ENCODE measurements at regions not wholly inside any gene's neighbourhood (a gene's known extent, or its start where the extent isn't known, plus 50 kb on each side); places are given as distances from the start of the nearest gene placed in this dataset.

DNA sequence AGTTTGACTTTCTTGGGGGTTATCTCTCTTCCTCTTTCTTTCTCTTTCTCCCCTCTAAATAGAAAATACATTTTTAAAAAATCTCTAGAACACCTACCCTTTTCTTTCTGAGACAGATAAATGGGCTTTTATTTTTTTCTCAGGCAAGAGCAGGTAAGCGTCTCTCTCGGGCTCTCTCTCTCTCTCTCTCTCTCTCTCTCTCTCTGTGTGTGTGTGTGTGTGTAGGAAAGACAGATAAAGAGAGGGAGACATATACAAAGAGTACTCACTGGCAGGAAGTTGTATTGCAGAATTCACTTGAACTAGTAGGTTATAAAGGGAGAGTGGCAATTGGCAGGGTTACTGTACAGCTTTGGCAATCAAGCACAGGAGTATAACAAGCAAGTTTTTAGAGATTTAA, 118.1 kb upstream of the LSAMP start:
- no peaks in the 10 kb centered on the region for H3F3A ChIP-seq (ENCODE audit: low read depth)
- H3K9me2 ChIP-seq (replicated peaks; ENCODE audit: low read depth, low read length): no peaks in the 10 kb centered on the region
- H3K27me3 ChIP-seq (ENCODE audit: insufficient read depth, low read length, poor library complexity, severe bottlenecking): no peaks in the 10 kb centered on the region
- H2AFZ ChIP-seq (ENCODE audit: low read length): no peak overlapping the region
- no peaks in the 10 kb centered on the region for H3K36me3 ChIP-seq (ENCODE audit: insufficient read depth, low read length)
- no peaks in the 10 kb centered on the region for H4K20me1 ChIP-seq (ENCODE audit: insufficient read depth, low read length, poor library complexity, severe bottlenecking)
- TF ChIP-seq EZH2phosphoT487 (IDR thresholded peaks at IDR 0.05; ENCODE audit: borderline replicate concordance): no peak
- TF ChIP-seq, protein P1, sequence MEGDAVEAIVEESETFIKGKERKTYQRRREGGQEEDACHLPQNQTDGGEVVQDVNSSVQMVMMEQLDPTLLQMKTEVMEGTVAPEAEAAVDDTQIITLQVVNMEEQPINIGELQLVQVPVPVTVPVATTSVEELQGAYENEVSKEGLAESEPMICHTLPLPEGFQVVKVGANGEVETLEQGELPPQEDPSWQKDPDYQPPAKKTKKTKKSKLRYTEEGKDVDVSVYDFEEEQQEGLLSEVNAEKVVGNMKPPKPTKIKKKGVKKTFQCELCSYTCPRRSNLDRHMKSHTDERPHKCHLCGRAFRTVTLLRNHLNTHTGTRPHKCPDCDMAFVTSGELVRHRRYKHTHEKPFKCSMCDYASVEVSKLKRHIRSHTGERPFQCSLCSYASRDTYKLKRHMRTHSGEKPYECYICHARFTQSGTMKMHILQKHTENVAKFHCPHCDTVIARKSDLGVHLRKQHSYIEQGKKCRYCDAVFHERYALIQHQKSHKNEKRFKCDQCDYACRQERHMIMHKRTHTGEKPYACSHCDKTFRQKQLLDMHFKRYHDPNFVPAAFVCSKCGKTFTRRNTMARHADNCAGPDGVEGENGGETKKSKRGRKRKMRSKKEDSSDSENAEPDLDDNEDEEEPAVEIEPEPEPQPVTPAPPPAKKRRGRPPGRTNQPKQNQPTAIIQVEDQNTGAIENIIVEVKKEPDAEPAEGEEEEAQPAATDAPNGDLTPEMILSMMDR (conservative IDR thresholded peaks at IDR 0.05; ENCODE audit: low read length): no peak
- no peaks in the 10 kb centered on the region for H3K9me3 ChIP-seq (ENCODE audit: insufficient read depth, low read depth, low read length)
- no peaks in the 10 kb centered on the region for H3K4me1 ChIP-seq (ENCODE audit: insufficient read depth, low read length, poor library complexity, severe bottlenecking)
- no peak overlapping the region for H3K4me2 ChIP-seq (ENCODE audit: low read depth, low read length, poor library complexity, severe bottlenecking)
- H3K79me2 ChIP-seq (ENCODE audit: insufficient read depth, low read length): no peaks in the 10 kb centered on the region
- H3K4me3 ChIP-seq (ENCODE audit: low read length, poor library complexity, severe bottlenecking): no peak overlapping the region
- H3K9ac ChIP-seq (ENCODE audit: low read depth, low read length, poor library complexity, severe bottlenecking): no peak overlapping the region

DNA sequence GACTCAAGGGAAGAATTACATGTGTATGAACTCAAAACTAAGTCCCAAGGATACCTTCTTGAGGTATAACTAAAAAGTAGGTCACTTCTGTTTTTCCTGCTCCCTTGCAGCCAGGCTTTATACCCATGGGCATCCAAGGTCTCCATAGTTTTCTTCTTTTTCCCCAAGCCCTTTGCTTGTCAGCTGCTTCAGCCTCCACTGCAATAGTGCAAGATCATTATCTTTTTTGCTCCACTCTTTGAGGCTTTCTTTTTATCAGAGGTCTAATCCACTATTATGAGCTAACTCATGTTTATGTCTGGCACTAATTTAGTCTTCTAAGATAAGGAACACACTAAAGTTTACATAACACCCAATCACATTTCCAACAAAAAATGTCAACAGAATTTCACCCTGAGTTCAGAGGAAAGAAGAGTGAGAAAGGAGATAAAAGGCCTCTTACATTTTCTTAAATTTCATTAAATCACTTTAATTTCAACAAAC, 121.2 kb upstream of the LSAMP start:
- no peaks in the 10 kb centered on the region for H3F3A ChIP-seq (ENCODE audit: low read depth)
- no peak overlapping the region for H2AFZ ChIP-seq (ENCODE audit: low read length)
- H4K20me1 ChIP-seq (ENCODE audit: insufficient read depth, low read length, poor library complexity, severe bottlenecking): no peaks in the 10 kb centered on the region
- no peak for TF ChIP-seq EZH2phosphoT487 (IDR thresholded peaks at IDR 0.05; ENCODE audit: borderline replicate concordance)
- TF ChIP-seq, protein P1 (conservative IDR thresholded peaks at IDR 0.05; ENCODE audit: low read length): no peak
- H3K27me3 ChIP-seq (ENCODE audit: insufficient read depth, low read length, poor library complexity, severe bottlenecking): no peaks in the 10 kb centered on the region
- no peaks in the 10 kb centered on the region for H3K4me1 ChIP-seq (ENCODE audit: insufficient read depth, low read length, poor library complexity, severe bottlenecking)
- H3K9me2 ChIP-seq (replicated peaks; ENCODE audit: low read depth, low read length): no peaks in the 10 kb centered on the region
- no peak overlapping the region for H3K4me2 ChIP-seq (ENCODE audit: low read depth, low read length, poor library complexity, severe bottlenecking)
- H3K4me3 ChIP-seq (ENCODE audit: low read length, poor library complexity, severe bottlenecking): no peak overlapping the region
- no peaks in the 10 kb centered on the region for H3K36me3 ChIP-seq (ENCODE audit: insufficient read depth, low read length)
- H3K9me3 ChIP-seq (ENCODE audit: insufficient read depth, low read depth, low read length): no peaks in the 10 kb centered on the region
- H3K9ac ChIP-seq (ENCODE audit: low read depth, low read length, poor library complexity, severe bottlenecking): no peak overlapping the region
- no peaks in the 10 kb centered on the region for H3K79me2 ChIP-seq (ENCODE audit: insufficient read depth, low read length)

DNA sequence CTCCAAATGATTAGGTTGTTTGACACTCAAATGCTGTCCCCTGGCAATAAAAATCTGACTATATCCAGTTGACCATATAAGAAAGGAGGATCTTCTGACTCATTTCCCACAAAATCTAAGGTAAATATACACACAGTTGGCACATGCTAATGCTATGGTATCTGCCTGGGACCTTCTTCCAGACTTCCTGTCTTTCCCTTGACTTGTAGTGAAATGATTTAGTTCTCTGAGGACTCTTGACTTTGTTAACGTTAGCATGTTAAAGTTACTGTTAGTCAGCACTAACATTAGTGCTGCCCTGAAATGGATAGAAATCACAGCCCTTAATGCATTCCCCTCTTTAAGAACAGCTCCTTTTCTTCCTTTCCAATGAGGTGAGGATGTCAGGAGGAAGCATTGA, 124.3 kb upstream of the LSAMP start:
- H3K36me3 ChIP-seq (ENCODE audit: insufficient read depth, low read length): no peaks in the 10 kb centered on the region
- H4K20me1 ChIP-seq (ENCODE audit: insufficient read depth, low read length, poor library complexity, severe bottlenecking): no peaks in the 10 kb centered on the region
- no peak overlapping the region for H3K4me3 ChIP-seq (ENCODE audit: low read length, poor library complexity, severe bottlenecking)
- H3K4me1 ChIP-seq (ENCODE audit: insufficient read depth, low read length, poor library complexity, severe bottlenecking): no peaks in the 10 kb centered on the region
- no peak overlapping the region for H2AFZ ChIP-seq (ENCODE audit: low read length)
- H3F3A ChIP-seq (ENCODE audit: low read depth): no peaks in the 10 kb centered on the region
- no peaks in the 10 kb centered on the region for H3K79me2 ChIP-seq (ENCODE audit: insufficient read depth, low read length)
- no peak overlapping the region for H3K4me2 ChIP-seq (ENCODE audit: low read depth, low read length, poor library complexity, severe bottlenecking)
- no peaks in the 10 kb centered on the region for H3K9me2 ChIP-seq (replicated peaks; ENCODE audit: low read depth, low read length)
- TF ChIP-seq, protein P1 (conservative IDR thresholded peaks at IDR 0.05; ENCODE audit: low read length): no peak
- TF ChIP-seq EZH2phosphoT487 (IDR thresholded peaks at IDR 0.05; ENCODE audit: borderline replicate concordance): no peak
- no peaks in the 10 kb centered on the region for H3K9me3 ChIP-seq (ENCODE audit: insufficient read depth, low read depth, low read length)
- no peaks in the 10 kb centered on the region for H3K27me3 ChIP-seq (ENCODE audit: insufficient read depth, low read length, poor library complexity, severe bottlenecking)
- H3K9ac ChIP-seq (ENCODE audit: low read depth, low read length, poor library complexity, severe bottlenecking): no peak overlapping the region
